HG03135 (cell line): ENCODE measurements at regions not wholly inside any gene's neighbourhood (a gene's known extent, or its start where the extent isn't known, plus 50 kb on each side); places are given as distances from the start of the nearest gene placed in this dataset.
A peak's percentile ranks its signal among the peaks of the same experiment; 100 is the strongest.
"Not testable (repeated sequence)": the region's sequence is repeated elsewhere in the genome, so short reads cannot be mapped to it uniquely, and the experiment has no call there.

Experiments
- ATAC-seq: cut with Tn5 transposase; IDR thresholded peaks from one replicate; pipeline ENCODE4 v1.9.1; 2021; ENCODE audit warnings: mild to moderate bottlenecking, moderate library complexity; ENCODE audit not compliant: unreplicated experiment

DNA sequence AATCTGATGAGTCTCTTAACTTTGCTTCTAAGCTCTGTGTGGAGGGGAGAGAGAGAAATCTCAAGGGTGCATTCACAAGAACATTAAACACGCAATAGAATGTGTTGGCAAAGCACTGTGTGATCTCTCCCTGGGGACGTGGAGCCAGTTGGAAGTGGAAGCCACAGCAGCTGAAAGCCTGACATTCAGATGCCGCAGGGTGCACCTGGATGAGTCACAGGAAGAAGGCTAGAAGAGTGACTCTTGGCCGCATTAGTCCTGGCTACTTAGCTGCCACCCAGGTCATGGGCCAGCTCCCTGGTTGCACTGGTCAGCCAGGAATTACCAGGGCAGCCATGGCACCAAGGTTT is 186.9 kb downstream of the ADRA2C start:
- not testable (repeated sequence) for ATAC-seq

DNA sequence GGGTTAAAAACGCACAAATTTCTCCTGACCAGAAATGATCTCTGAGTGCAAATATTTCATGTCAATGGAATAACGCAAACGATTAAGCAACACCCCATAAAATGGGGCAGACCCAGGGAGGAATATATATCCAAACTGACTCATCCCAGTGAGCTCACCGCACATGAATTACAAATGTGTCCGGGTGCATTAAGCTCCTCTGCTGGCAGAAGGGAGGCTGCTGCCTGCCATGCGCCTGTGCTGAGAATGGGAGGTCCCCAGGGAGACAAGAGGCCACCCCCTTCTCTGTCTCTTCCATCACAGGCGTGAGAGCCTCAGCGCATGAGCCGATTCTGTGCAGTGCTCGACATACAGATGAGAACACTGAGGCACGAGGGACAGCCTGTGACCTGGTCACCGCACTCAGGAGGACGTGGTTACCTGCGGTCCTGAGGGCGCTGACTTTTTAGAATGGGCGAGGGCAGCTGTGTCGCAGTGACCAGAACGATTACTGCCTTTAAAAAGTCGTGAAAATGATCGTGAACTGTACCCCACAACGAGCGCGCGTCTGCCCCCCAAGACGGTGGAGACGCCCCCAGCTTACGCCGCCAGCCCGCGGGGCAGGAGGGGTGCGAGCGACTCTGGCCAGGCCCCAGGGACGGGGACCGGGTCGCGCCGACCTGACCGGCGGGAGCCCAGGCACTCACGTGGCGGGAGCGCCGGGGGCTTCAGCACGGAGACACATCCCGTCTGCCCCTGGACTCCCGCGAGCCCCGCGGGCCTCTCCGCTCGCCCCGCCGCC is 188.5 kb downstream of the ADRA2C start:
- not testable (repeated sequence) for ATAC-seq

DNA sequence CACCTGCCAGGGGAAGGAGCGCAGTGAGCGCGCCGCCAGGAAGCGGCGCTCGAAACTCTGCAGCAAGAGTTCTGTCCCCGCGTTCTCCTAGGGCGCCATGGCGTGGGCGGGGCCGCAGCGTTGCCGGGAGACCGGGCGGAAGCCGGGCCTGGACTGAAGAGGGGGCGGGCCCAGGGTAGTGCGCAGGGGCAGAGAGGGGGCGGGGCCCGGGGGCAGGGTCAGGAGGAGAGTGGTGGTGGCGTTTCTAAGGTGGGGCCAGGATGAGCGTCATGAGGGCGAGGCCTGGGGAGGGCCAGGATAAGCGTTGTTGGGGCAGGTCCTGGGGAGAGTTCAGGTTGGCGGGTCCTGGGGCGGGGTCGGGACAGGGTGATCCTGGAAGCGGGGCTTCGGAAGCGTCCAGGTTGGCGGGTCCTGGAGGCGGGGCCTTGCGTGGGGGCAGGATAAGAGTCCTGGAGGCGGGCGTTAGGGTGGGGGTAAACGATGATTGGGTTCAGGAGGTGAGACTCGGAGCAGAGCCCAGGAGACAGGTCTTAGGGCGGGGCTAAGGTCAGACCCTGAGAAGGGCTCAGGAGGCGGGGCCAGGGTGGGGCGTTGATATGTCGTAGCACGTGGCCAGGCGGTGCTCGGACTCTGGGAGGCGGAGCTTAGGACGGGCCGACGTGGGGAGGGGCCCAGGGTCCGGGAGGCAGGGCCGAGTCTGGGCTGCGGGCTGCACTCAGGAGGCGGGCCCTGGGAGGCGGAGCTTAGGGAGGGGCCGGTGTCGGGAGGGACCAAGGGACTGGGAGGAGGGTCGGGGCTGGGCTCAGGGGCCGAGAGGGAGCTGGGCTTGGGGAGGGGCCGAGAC is 189.4 kb downstream of the ADRA2C start:
- peak; percentile 100 for ATAC-seq

DNA sequence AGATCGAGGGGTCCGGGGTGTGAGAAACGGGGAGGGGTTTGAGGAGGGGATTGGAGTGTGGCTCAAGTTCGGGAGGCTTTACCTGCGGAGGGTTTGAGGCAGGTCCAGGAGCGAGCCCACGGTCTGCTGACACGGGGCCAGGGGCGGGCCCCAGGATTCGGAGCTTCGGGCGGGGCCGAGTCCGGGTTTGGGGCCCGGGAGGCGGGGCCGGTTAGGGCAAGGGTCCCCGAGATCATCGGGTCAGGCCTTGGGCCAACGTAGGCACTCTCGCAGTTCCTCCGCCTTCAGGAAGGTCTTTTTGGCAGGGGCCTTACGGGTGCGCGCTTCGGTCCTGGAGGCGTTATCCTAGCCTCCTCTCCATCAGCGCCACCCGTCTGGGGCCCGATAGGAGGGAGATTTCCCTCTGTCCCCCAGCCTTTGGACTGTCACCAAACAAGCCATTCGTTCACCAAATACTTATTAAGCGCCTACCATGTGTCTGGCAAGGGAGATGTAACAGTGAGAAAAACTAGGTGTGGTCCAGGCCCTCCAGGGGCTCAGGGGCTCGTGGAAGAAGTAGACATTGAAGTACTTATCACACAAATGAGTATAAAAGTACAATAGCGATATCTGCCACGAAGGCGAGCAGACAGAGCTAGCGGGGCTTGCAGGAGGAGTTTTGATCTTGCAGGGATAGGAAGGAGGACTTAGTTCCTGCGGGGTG is 190.1 kb downstream of the ADRA2C start:
- ATAC-seq: not testable (repeated sequence)

DNA sequence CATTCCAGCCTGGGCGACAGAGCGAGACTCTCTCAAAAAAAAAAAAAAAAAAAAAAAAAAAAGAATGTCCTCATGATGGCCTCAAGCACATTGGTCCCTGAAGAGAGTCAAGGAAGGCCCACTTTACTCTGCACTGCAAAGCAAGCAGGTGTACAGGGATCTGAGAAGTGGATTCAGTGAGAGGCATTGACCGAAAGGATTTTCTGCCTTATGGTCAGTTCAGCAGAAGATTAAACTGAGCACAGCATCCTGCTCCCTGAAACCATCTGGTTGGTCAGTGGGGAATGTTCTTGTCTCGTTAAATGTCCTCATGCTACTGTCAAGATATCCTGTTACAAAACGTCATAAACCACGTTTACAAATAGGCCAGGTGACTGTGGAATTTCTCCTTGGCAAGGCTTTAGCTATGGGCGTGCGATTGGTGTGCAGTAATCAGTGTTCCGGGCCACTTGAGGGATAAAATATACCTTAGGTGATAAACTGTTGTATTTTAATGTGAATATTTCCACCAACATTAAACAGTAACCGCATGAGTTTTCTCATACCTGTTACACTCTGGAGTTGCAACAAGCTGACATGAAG is 195.0 kb downstream of the ADRA2C start:
- not testable (repeated sequence) for ATAC-seq

DNA sequence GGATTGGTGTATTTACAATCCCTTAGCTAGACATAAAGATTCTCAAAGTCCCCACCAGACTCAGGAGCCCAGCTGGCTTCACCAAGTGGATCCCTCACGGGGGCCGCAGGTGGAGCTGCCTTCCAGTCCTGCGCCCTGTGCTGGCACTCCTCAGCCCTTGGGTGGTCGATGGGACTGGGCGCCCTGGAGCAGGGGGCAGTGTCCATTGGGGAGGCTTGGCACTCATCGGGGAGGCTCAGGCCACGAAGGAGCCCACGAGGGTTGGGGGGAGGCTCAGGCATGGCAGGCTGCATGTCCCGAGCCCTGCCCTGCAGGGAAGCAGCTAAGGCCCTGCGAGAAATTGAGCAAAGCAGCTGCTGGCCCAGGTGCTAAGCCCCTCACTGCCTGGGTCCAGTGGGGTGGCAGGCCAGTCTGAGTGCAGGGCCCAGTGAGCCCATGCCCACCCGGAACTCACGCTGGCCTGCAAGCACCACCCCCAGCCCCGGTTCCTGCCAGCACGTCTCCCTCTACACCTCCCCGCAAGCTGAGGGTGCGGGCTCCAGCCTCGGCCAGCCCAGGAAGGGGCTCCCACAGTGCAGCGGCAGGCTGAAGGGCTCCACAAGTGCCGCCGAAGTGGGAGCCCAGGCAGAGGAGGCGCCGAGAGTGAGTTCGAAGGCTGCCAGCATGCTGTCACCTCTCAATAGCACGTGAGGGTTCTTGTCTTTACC is 198.5 kb downstream of the ADRA2C start:
- ATAC-seq: not testable (repeated sequence)

DNA sequence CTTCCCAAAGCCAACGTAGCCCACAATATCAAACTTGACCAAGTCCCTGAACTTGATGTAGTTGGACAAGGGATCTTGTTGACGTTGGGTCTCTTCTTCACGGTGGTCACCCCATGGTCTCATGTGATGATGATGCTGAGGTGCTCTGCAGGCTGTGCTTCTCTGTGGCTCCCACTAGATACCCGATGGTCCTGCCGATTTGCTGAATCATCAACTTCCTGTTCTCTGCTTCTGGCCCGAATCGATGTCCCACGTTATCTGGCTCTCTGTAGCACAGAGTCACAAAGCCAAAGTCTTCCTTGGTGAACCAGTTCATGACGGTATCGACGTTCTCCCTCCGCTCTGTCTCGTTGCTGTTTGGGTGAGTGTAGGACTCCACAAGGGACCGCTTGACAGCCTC is 201.0 kb downstream of the ADRA2C start:
- ATAC-seq: not testable (repeated sequence)

DNA sequence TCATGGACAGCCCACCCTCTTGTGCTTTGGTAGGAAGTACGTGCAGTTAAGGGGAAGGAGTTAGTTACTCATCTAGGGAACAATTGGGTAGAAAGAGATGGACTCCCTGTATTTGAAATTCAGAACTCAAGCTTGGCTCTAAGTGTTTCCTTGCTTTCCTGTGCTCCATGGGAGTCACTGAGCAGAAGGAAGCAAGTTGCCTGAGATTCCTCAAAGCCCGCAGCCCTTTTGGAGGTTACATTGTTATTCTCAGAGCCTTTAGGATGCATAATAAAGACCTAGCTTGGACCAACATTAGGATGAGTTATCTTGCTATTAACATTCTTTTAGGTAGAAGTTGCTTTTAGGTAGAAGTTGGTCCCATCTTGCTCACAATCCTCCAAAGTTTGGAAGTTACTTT is 206.4 kb downstream of the ADRA2C start:
- ATAC-seq: not testable (repeated sequence)

DNA sequence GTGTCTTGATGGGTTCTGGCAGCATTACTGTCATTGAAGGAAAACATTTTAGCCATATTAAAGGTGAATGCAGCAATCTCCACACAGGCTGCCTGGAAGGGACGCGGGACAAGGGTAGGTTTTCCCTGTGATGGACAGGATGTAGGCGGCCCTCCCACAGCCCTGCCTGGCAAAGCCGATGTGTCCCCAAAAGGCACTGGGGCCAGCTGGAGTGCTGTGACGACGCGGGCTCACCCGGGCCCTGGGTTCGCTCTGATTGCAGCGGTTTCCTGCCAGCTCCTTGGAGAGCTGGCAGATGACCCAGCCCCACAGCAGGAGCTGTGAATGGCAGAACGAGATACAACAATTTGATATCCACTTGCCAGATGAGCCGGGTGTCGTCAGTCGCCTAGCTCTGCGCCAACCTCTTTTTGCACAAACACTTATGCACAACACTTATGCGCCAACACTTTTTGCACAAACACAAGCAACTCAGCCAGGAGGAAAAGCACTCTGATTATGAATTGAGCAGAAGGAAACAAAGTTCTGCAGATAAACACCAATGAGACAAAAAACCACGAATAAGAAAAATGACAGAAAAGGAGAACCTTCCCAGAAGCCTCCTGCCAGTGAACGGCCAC is 207.5 kb downstream of the ADRA2C start:
- not testable (repeated sequence) for ATAC-seq

DNA sequence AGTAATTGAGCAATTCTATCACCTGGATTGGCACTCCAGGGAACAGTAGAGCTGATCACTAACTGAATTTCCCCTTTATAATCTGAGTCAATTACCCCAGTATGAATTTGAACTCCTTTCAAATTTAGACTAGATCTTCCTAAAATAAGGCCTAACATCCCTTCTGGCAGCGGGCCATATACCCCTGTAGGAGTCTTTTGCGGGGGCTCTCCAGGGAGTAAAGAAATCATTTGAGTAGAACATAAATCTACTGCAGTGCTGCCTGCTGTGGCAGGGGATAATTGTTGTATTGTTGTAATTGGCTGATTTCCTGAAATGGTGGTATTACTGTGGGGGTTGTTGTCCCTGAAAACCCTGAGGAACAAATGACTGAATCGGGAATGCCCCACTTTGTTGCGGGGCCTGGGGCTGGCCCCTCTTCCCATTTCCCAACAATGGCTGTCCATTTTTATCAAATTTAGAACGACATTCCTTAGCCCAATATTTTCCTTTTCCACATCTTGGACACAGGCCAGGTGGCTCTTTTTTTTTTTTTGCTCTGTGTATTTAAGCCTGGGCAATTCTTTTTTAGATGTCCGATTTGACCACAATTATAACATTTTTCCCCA is 217.4 kb downstream of the ADRA2C start:
- ATAC-seq: not testable (repeated sequence)

DNA sequence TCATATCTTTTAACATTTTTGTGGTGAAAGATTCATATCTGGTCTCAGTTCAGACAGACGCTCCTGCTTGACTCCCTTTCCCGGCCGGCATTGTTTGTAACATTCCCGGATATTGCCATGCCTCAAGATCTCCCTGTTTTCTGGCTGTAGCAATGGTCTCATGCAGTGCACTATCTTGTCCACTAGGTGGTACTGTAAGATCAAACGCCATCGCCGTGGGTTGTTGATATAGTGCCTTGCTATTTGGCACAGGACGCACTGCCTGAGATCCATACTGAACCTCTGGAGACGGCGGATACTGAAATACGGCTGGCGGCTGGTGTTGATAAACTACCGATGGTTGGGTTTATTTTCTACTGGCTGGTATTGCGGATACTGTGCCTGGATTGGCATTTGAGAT is 218.6 kb downstream of the ADRA2C start:
- ATAC-seq: not testable (repeated sequence)

DNA sequence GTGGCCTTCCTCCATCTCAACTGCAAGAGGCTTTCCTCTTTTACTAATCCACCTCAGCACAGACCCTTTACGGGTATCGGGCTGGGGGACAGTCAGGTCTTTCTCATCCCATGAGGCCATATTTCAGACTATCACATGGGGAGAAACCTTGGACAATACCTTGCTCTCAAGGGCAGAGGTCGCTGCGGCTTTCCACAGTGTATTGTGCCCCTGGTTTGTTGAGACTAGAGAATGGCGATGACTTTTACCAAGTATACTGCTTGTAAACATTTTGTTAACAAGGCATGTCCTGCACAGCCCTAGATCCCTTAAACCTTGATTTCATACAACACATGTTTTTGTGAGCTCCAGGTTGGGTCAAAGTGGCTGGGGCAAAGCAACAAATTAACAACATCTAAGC is 220.2 kb downstream of the ADRA2C start:
- not testable (repeated sequence) for ATAC-seq

DNA sequence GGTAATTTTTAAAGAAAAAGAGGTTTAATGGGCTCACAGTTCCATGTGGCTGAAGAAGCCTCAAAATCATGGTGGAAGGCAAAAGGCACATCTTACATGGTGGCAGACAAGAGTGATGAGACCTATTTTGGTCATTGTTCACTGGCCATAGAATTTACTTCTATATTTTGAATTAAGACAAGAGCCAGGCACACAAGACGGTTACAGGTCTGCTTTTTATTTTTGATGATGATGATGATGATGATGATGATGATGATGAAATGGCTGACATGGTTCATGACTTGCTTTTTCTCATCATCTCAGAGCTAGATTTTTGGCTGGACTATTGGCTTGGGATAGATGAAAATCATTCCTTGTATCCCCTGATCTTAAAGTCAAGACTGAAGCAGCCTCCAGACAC is 229.3 kb downstream of the OTOP1 start:
- not testable (repeated sequence) for ATAC-seq

DNA sequence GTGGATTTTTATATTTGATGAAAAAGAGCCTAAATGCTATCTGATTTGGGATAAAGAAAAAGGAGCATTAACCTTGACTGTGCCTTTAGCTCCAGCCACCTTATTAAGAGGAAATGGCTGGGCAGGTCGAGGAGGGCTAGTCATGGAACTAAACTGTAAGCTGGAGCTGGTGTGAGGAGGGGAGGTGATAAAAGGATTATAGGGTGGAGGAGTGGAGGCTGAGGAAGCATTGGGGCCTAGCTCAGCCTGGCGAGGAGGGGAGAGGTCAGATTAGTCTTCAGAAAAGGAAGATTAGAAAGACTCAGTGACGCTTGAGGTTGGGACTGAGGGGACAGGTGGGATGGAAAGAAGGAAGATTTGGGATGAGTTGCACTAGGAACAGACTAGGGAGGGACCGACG is 222.7 kb downstream of the OTOP1 start:
- not testable (repeated sequence) for ATAC-seq

DNA sequence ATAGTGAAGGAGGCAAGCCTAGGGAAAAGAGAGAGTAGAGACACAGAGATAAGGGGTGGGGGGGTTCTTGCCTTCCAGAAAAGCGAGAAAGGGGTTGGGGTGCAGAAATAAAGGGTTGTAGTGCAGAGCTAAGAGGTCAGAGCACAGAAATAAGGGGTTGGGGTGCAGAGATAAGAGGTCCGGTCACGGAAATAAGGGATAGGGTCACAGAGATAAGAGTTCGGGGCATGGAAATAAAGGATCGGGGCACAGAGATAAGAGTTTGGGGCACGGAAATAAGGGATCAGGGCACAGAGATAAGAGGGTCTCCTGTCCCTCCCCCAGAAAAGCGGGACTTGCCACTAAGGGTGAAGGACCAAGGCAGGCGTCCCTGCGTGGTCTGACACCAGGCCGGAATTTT is 222.0 kb downstream of the OTOP1 start:
- not testable (repeated sequence) for ATAC-seq

DNA sequence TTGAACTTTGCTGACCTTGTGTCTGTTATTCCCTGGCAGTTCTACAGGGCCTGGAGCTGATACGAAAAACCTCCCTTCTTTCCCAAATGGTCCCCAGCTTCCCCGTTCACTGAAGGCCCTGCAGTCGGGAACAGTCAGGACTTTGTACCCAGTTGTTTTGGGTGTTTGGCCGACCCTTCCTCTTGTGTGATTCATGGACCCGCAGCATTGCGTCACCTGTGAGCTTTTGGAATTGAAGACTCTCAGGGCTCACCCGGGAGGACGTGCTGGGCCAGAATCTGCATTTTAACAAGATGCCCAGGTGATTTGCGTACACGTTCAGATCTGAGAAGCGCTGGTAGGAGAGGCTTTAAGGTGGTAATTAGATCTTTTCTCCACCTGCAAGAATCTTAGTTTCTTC is 220.4 kb downstream of the OTOP1 start:
- ATAC-seq: not testable (repeated sequence)

DNA sequence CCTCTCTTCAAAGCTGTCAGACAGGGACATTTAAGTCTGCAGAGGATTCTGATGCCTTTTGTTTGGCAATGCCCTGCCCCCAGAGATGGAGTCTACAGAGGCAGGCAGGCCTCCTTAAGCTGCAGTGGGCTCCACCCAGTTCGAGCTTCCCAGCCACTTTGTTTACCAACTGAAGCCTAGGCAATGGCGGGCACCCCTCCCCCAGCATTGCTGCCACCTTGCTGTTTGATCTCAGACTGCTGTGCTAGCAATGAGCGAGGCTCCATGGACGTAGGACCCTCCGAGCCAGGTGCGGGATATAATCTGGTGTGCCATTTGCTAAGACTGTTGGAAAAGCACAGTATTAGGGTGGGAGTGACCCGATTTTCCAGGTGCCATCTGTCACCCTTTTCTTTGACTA is 207.7 kb downstream of the OTOP1 start:
- ATAC-seq: not testable (repeated sequence)

DNA sequence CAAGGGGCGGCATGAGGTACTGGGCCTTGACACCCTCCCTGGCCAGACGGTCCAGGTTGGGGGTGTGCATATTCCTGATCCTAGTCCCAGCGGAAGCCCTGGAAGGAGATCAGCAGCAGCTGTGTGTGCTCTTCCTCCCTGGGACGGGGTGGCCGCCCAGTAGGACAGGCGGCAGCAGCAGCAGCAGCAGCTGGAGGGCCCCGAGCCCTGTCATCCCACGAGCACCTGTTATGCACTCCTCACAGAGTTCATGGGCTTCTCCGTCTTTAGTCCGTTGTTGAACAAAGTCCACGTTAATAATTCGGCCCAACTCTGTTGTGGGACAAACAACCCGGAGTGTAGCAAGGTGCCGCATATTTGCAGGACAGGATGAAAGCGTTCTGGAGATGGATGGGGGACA is 205.6 kb downstream of the OTOP1 start:
- not testable (repeated sequence) for ATAC-seq

DNA sequence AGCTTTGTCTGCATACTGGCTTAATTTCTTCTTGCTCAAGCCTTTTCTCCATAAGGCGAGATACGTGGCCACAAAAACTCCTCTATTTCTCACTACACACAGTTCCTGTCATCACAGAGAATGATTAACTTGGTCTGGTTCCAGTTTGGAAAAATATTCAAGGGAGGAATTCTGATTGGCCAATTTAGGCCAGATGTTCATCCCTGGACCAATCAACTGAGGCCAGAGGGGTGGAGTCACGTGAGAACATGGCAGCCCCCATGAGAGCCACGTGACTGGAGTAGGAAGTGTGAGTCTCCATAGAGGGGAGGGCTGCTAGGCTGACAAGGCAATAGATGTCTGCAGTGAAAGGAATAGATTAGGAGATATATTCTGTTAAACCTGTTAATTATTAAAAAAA is 200.0 kb downstream of the OTOP1 start:
- ATAC-seq: not testable (repeated sequence)

DNA sequence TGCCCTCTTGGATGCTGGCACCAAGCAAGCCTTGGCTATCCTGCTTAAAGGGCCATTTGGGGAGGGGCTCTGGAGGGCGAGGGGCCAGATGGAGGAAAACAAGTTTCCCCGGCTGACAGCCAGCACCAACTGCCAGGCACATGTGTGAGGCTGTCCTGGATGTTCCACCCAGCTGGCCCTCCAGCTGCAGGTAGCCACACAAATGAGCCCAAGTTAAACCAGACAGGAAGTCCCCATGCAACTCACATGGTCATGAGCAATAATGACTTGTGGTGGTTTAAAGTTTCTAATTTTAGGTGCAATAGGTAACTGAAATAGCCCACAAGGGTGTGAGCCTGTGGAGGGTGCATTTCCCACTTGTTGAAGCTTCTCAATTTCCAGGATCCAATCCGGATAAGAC is 198.0 kb downstream of the OTOP1 start:
- not testable (repeated sequence) for ATAC-seq
